HG02759 (cell line): ENCODE measurements at regions not wholly inside any gene's neighbourhood (a gene's known extent, or its start where the extent isn't known, plus 50 kb on each side); places are given as distances from the start of the nearest gene placed in this dataset.

Experiments used
- ATAC-seq: cut with Tn5 transposase; IDR thresholded peaks from one replicate; pipeline ENCODE4 v1.9.1; 2021; ENCODE audit warnings: mild to moderate bottlenecking, moderate library complexity; ENCODE audit not compliant: unreplicated experiment

DNA sequence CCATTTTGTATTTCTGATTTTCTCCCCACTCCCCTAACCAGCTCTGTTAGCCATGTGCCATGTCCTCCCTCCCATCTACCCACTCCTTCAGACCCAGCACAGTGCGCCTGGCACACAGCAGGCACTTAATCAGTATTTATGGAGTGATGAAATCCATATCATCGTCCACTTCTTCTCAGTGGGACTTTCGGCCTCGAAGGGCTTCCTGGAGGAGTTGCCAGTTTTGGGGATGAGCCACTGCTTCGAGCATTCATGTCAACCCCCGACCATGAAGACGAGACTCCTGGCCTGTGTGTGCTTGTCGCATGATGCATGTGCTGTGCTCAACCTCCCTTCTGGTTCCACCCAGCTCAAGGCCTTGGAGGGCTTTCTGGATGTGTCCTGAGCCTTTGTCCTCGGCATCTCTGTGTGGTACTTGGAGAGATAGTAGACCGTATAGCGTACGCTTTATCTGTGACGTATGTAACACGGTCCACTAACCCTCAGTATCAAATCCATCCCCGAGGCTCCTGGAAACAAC lies 119.5 kb upstream of the RTL1 start:
- ATAC-seq = no peak

GRCh38 chr14:101024686-101025085 lies 121.2 kb upstream of the RTL1 start:
- ATAC-seq = no peak

DNA sequence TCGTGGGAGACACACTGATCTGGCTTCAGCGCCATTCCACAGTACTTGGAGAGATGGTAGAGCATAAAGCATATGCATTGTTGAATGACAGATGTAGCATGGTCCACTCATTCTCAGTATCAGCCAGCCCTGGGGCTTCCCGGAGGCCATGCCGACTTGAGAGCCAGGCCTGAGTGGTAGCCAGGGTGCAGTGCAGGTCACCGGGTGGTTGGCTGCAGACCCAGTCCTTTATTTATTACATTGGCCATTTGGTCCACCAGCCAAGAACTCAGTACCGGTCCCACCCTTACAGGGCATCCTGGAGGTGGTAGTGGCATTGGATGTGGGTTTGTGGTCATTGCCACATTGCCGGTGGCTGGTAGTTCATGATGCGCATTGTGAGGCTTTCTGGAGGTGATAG lies 121.6 kb upstream of the RTL1 start:
- ATAC-seq = no peak

GRCh38 chr14:101025696-101026095 lies 122.2 kb upstream of the RTL1 start:
- ATAC-seq = no peak

DNA sequence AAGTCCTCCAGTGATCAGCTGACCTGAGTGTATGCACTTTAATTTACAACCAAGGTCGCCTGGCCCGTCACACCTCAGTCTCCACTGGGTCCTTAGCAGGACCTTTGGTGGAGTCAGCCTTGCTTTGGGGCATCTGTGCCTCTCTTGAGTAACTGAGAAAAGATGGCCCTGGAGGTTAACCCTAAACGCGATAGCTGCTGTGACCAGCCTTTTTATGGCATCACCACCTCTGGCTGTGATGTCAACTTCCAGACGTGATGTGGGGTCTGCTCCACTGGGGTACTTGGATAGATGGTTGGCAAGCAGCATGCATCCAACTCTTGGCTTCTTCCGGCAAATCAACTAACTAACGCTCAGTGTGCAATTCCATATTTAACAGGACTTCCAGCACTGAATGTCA lies 122.8 kb upstream of the RTL1 start:
- no peak for ATAC-seq

DNA sequence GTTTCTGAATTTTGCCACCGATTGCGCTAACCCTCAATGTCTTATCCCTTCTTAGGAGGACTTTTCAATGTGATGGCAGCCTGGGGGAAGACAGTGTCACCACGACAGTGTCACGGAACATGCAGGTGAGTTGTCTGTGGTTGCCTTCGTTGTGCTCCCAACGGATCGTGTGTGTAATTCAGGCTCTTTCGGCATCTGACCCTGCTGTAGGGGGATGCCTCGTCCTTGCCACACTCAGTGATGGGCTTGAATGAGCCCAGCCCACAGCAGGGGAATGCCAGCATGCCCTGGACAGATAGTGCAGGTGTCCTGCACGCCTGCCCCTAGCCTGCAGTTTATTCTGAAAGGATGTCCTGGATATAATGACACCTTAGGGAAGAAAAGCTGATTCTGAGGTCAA lies 123.8 kb upstream of the RTL1 start:
- no peak for ATAC-seq

DNA sequence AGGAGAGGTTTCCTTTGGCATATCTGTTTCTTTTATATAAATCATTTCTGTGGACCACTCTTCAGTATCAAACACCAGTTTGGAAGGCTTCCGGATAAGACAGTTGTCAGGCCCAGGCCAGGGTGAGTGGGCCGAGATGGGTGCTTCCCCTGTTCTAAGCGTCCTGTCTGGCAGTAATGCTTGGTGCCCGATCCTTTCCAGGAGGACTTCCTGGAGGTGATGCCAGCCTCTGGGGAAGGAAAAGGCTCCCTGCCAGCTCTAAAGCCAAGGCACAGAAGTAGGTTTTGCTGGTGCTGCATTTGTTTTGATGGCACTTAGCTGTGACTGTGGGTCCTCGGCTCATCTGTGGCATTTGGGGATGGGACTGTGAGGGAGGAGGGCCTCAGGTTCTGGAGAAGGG lies 124.4 kb upstream of the RTL1 start:
- no peak for ATAC-seq

DNA sequence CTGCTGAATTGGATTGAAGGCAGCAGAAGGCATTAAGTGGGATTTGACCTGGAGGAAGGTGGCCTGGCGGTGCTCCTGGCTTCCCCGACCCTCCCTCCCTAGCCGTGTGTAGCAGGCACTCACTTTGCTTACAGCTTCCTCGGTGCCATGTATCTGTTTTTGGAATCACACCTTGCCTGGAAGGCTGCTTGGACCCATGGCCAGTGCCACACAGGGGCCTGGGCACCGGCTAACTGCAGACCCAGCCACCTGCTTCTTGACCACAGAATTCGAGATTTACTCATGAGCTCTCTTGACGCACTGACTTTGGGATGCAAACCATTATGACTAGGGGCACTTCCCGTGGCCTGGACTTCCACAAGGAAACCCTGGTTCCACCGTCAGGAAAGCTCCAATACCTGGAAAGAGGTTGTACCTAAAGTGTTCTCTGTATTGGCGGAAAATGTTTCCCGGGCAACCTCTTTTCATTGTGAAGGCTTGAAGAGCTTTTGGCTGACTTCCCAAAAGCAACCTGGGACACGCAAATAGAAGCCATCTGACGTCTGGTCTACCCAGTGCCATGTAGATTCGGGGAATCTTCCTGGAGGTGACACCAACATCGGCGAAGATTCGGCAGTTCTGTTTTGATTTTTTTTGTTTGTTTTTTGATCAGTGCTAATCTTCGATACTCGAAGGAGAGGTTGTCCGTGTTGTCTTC lies 125.6 kb upstream of the RTL1 start:
- no peak for ATAC-seq

- ATAC-seq = no peak
Observed at GRCh38 chr14:101029668-101030290, 126.3 kb upstream of the RTL1 start.

- ATAC-seq = no peak
Observed at GRCh38 chr14:101030586-101030985, 127.1 kb upstream of the RTL1 start.

GRCh38 chr14:101031186-101031585 lies 127.7 kb upstream of the RTL1 start:
- ATAC-seq = no peak

DNA sequence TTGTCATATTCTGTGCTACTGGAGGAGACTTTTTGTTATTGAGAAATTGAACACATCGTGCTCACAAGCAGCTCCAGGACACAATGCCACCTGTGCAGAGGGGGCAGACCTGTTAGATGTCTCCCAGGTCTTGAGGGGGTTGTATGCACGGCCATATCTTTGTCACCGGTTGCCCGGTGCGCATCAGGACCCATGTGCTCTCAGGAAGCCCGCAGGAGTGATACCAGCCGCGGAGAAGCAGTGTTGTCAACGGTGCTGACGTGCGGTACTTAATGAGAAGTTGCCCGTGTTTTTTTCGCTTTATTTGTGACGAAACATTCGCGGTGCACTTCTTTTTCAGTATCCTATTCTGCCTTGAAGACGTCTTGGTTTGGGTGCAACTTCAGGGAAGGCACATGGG lies 128.2 kb upstream of the RTL1 start:
- ATAC-seq = no peak

GRCh38 chr14:101032433-101032832 lies 128.9 kb upstream of the RTL1 start:
- ATAC-seq = no peak

DNA sequence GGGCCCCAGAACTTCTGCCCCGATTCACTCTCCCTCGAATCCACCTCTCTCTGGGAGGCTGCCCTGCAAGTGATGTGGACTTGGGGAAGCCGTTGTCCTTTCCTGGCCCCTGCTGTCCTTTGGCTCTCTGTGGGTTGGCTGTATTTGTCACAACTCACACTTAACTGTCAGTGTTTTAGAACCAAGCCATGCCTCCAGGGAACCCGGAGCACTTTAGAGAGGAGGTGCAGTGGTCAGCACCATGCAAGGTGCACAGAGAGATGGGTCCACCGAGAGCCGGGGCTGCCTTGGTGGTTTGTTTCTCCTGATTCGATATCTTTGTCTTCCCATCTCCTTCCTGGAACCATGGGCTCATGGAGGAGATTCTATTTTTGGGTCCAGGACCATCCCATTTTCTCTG lies 129.5 kb upstream of the RTL1 start:
- no peak for ATAC-seq

- no peak for ATAC-seq
Observed at GRCh38 chr14:101033446-101034165, 130.1 kb upstream of the RTL1 start.

- ATAC-seq = no peak
Observed at GRCh38 chr14:101034986-101035385, 131.5 kb upstream of the RTL1 start.

DNA sequence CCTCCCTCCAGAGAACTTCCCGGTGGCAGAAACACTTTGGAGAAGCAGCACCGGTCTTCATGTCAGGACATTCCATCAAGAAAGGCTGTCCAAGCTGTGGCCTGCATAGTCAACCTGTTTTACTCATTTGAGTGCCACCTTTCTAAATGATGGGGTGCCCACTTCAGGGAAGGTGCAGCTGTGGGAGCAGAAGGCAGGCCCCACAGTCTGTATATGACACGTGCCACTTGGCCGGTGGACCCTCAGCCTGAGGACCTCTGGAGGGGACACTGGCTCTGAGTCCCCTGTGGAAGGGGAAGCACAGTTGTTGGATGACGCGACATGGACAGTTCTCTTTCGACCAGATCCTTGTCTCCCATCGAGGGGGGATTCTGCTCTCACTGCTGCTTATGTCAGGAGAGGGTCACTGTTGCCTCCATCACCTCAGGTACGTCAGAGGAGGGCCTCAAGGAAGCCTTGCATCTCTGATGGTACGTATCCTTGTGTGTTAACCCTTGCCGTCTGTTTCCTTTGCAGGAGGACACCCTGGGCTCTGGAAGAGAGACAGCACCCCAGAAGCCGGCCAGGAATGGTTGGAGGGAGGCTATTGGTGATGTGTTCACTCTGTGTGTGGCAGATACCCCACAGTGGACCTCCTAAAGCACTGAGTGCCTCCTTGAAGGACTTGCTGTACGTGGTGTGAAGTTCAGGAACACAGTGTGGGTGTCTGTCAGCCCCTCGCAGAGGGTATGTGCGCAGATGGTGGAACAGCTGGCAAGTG lies 132.1 kb upstream of the RTL1 start:
- no peak for ATAC-seq

DNA sequence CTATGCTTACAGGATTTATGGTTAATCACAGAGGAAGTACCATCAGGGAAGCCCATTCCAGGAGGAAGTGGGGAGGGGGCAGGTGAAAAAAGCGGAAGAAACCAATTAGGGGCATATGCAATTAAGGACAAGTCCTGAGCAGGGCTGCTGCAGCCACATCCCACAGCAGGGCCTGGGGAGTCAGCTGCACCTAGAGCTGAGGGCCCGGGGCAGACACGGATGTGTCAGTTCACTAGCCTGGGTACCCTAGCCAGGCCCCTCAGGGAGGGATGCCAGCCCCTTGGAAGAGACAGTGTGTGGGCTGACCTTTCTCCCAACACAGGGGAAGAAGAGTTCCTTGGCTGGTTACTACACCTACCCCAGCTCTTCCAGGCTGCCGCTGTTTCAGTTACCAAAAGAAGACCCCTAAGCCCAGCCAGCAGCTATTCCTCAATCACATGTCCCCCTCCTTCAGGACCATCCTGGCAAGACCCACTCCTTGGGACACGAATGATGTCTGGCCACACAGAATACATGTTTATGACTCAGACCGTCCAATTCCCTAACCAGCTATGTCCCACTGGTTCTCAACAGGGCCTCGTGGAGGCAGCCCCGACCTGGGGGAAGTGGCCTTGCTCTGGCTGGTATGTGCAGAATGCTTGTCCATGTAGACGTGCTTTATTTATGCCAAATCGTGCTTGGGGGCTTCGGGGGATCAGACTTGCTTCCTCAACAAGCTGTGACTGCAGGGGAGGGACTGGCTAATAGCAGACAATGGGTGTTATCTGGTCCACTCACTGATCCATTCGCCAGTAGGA lies 133.7 kb upstream of the RTL1 start:
- ATAC-seq = no peak

DNA sequence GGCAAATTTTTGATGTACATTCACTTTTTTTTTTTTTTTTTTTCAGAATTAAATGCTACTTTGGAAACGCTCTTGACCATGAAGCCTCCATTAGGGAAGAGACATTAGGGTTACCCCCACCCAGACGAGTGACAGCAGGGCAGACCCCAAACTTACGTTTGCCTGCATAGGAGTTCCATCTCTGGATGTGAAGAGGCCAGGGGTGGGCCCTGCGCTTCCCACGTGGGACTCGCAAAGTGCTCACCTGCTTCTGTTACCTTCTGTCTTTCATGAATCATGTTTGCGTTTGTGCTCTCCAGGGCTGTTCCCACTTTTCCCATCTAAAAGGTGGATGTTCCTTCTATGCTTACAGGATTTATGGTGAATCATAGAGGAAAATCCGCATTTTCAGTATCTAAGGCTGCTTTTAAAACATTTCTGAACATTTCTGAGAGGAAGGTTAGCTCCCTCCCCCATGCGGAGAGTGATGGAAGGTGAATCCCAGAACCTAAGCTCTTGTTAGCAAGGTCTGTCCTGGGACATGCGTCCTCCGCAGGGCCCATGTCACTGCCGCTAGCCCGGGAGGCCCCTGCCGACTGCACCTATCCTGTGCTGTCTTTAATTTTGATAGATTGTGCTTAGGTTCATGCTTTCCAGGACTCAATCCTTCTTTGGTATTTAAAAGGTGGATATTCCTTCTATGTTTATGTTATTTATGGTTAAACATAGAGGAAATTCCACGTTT lies 135.7 kb upstream of the RTL1 start:
- ATAC-seq = no peak

DNA sequence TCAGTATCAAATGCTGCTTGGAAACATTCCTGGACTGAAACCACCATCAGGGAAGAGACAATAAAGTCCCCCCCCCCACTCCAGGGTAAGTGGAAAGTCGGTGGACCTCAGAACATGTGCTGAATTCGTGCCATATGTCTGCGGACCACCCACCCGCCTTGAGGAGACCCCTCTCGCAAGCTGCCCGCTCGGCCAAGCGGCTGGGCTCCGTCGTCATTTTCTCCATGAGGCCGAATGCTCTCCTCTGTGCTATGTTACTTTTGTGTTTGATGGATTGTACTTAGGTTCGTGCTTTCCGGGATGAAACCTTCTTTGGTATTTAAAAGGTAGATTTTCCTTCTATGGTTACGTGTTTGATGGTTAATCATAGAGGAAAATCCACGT lies 136.2 kb upstream of the RTL1 start:
- no peak for ATAC-seq
